Keratinocyte (primary cell): ENCODE measurements at regions not wholly inside any gene's neighbourhood (a gene's known extent, or its start where the extent isn't known, plus 50 kb on each side); places are given as distances from the start of the nearest gene placed in this dataset.

Source experiments
- EZH2 ChIP-seq: IDR thresholded peaks from one replicate; pipeline ENCODE4 v1.6.1; 2012; ENCODE audit warnings: inconsistent platforms, mild to moderate bottlenecking, low read length, moderate library complexity
- TF ChIP-seq, protein P1 (sequence below), 3 experiments: IDR thresholded peaks in 1 of 3; conservative IDR thresholded peaks in 1 of 3; optimal IDR thresholded peaks in 1 of 3; 2 replicates in 2 of 3; 3 replicates in 1 of 3; pipeline versions ENCODE3 to v1.5.1; 2011; ENCODE audit warnings: low read length in 3 of 3, mild to moderate bottlenecking in 3 of 3, moderate library complexity in 2 of 3, control low read depth in 1 of 3, inconsistent platforms in 1 of 3; ENCODE audit not compliant: insufficient read depth in 2 of 3; ENCODE audit errors: extremely low read depth in 1 of 3

DNA sequence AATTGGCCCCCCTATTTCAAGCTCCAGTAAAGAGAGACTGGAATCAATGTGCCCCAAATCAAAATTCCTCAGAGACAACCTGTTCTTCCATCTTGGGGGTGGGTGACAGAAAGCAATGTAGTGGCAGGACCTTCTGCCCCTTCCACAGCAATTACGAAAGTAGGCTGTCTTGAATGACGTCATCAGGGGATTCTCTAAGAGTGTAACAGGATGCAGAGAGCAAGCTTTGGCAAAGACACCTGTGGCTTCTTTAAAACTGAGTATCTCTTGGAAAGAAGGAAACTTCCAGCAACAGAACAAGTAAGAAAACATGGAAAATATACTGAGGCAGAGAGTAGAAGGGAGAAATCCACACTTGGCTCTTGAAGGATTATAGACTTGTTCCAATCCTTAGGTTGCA is 247.6 kb upstream of the PDE4D start:
- TF ChIP-seq, protein P1, sequence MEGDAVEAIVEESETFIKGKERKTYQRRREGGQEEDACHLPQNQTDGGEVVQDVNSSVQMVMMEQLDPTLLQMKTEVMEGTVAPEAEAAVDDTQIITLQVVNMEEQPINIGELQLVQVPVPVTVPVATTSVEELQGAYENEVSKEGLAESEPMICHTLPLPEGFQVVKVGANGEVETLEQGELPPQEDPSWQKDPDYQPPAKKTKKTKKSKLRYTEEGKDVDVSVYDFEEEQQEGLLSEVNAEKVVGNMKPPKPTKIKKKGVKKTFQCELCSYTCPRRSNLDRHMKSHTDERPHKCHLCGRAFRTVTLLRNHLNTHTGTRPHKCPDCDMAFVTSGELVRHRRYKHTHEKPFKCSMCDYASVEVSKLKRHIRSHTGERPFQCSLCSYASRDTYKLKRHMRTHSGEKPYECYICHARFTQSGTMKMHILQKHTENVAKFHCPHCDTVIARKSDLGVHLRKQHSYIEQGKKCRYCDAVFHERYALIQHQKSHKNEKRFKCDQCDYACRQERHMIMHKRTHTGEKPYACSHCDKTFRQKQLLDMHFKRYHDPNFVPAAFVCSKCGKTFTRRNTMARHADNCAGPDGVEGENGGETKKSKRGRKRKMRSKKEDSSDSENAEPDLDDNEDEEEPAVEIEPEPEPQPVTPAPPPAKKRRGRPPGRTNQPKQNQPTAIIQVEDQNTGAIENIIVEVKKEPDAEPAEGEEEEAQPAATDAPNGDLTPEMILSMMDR (optimal IDR thresholded peaks at IDR 0.05 in 1 of 3, IDR thresholded peaks at IDR 0.05 in 1 of 3, conservative IDR thresholded peaks at IDR 0.05 in 1 of 3; ENCODE audit: extremely low read depth in 1 of 3, insufficient read depth in 2 of 3, low read length in 3 of 3) = no peak
- no peak for TF ChIP-seq EZH2
